PC-3 (cell line): ENCODE measurements at regions not wholly inside any gene's neighbourhood (a gene's known extent, or its start where the extent isn't known, plus 50 kb on each side); places are given as distances from the start of the nearest gene placed in this dataset.

Experiments used
- CTCF ChIP-seq: fragments of 300-600 bp; sonication (generic); conservative IDR thresholded peaks from 2 replicates; pipeline ENCODE4 v1.5.1; 2017; ENCODE audit warnings: antibody characterized with exemption, low read depth, mild to moderate bottlenecking, low read length
- EZH2 ChIP-seq: fragments of 300-600 bp; sonication (generic); IDR thresholded peaks from one replicate; pipeline ENCODE4 v1.6.1; 2017; ENCODE audit warnings: antibody characterized with exemption, mild to moderate bottlenecking, low read length; ENCODE audit not compliant: unreplicated experiment

- TF ChIP-seq CTCF, result no peak
- TF ChIP-seq EZH2, result no peak
Measured at GRCh38 chr14:66056268-66056907, 429.8 kb upstream of the CCDC196 start.
